ENCODE measurements at regions not wholly inside any gene's neighbourhood (a gene's known extent, or its start where the extent isn't known, plus 50 kb on each side); places are given as distances from the start of the nearest gene placed in this dataset.

GRCh38 chr18:29056800-29057199 is 879.9 kb upstream of the CDH2 start:
- TF ChIP-seq, protein P1, sequence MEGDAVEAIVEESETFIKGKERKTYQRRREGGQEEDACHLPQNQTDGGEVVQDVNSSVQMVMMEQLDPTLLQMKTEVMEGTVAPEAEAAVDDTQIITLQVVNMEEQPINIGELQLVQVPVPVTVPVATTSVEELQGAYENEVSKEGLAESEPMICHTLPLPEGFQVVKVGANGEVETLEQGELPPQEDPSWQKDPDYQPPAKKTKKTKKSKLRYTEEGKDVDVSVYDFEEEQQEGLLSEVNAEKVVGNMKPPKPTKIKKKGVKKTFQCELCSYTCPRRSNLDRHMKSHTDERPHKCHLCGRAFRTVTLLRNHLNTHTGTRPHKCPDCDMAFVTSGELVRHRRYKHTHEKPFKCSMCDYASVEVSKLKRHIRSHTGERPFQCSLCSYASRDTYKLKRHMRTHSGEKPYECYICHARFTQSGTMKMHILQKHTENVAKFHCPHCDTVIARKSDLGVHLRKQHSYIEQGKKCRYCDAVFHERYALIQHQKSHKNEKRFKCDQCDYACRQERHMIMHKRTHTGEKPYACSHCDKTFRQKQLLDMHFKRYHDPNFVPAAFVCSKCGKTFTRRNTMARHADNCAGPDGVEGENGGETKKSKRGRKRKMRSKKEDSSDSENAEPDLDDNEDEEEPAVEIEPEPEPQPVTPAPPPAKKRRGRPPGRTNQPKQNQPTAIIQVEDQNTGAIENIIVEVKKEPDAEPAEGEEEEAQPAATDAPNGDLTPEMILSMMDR (IDR thresholded peaks at IDR 0.05), result no peak

DNA sequence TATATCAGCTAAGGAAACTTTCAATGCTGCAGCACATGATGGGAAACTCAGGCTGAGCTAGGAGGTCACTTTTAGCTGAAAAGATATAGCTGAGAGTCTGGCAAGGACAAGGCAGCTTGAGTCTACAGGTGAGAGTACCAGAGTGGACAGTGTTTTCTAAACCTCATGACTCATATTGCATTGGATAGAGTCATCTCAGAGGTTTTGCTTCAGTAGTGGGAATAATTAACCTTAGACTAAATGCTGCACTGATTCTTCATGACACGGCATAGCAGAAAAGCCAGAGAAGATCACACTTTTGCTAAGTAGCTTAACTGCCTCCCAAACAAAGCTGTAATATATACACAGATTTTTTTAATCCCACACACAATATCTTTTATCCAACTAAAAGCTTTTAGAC is 865.0 kb upstream of the CDH2 start:
- TF ChIP-seq, protein P1 (IDR thresholded peaks at IDR 0.05), result no peak

DNA sequence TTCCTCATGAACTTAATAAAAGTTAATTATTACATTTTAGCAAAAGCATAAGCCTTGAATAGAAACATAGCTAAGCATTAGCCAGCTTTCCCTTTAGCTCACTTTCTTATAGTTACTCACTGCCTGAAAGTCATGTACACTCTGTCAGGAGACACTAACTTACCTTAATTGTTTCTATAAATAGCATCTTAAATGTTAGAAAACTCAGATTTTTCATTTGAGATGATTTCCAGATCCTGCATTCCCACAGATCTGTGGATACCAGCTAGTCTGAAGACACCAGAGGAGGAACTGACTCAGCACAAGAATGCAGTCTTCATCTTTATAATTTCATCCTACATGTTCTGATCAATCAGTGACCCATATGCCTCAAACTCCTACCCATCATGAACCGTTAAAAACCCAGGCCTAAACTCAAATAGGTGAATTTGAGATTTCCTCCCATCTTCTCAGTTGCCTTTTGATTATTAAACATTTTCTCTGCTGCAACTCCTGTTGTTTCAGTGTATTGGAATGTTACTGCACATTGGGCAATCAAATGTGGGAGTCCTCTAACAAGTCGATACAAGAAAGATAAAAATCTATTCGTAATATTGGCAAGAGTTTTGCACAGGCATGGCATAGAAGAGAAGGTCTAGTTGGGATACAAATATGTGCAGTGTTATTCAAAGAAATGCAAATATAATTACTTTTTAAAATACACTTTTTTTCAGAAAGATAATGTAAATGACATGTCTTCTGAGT is 857.4 kb upstream of the CDH2 start:
- TF ChIP-seq, protein P1 (IDR thresholded peaks at IDR 0.05), result no peak

- TF ChIP-seq, protein P1 (IDR thresholded peaks at IDR 0.05), result no peak
These were observed 851.6 kb upstream of the CDH2 start for GRCh38 chr18:29028560-29028959.

DNA sequence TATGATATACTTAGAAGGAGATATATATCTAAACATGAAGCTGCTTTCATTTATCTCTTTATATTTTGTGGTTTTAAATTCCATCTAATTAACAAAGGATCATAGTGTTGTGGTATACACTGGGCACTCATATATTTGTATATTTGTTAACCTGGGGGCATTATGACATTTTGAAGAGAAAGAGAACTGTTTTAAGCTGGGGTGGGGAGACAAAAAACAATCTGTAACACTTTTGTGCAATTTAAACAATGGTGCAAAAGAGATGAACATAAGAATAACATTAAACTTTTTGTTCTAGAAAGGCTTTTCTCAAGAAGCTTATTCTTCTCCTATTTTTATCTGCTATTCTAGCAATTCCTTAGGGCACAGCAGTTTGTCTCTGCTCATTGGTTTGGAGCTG is 842.0 kb upstream of the CDH2 start:
- TF ChIP-seq, protein P1 (IDR thresholded peaks at IDR 0.05), result no peak

DNA sequence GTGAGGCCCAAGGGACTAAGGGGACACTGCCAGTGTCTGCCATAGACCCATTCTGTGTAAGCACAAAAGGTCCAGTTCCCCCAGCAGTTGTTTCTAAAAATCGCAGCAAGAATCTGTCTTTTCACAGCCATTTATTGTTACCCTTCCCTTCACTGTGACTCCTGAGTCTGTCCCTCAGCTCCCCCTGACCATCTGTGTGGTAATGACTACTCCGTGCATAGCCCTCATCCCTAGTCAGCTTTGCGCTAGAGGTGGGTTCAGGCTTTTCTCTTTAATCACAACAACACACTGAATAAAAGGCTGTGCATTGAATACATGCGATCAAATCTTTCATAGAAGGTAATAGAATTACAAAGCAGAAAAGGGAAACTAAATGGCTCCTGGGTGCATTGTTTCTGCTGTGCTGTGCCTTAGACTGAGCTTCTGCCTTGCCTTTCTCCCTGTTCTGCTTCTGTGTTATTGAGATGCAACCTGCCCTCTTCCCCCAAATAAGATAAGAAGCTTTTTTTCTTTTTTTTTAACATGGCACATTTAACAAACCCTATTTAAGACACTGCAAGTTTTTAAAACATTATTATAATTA is 836.0 kb upstream of the CDH2 start:
- TF ChIP-seq, protein P1 (IDR thresholded peaks at IDR 0.05), result no peak

DNA sequence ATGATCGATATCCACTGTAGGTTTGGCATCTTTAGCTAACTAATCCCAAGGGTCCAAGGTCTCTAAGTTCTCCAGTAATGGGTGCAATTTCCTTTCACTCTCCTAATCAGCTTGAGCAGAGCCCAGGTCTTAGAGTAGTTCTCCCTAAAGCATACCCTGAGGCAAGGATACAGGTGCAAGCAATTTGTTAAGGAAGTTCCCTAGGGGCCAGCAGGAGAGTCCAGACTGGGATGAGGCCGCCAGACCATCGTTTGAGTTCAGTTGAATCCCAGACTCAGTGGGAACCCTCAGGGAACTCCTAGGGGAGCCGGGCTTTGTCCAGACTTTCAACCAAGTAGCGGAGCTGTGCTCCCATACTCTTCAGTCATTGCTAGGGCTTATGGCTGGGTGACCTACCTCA is 835.4 kb upstream of the CDH2 start:
- TF ChIP-seq, protein P1 (IDR thresholded peaks at IDR 0.05), result no peak
